GM18861 (cell line): ENCODE measurements at regions not wholly inside any gene's neighbourhood (a gene's known extent, or its start where the extent isn't known, plus 50 kb on each side); places are given as distances from the start of the nearest gene placed in this dataset.
"Not testable (repeated sequence)": the region's sequence is repeated elsewhere in the genome, so short reads cannot be mapped to it uniquely, and the experiment has no call there.

ENCODE experiments used
- ATAC-seq: cut with Tn5 transposase; IDR thresholded peaks from one replicate; pipeline ENCODE4 v1.9.1; 2021; ENCODE audit not compliant: unreplicated experiment

GRCh38 chr5:145467446-145467845 lies 367.7 kb downstream of the PRELID2 start:
- ATAC-seq: no peak

- ATAC-seq: no peak
Observed at GRCh38 chr5:145466533-145466932, 368.6 kb downstream of the PRELID2 start.

- ATAC-seq: no peak
Observed at GRCh38 chr5:145465474-145466263, 369.5 kb downstream of the PRELID2 start.

- ATAC-seq: no peak
Observed at GRCh38 chr5:145464171-145464570, 371.0 kb downstream of the PRELID2 start.

GRCh38 chr5:145463634-145464033 lies 371.5 kb downstream of the PRELID2 start:
- no peak for ATAC-seq

- ATAC-seq: no peak
Observed at GRCh38 chr5:145462525-145462924, 372.6 kb downstream of the PRELID2 start.

- no peak for ATAC-seq
Observed at GRCh38 chr5:145450286-145450885, 384.8 kb downstream of the PRELID2 start.

- ATAC-seq: no peak
Observed at GRCh38 chr5:145449794-145450193, 385.3 kb downstream of the PRELID2 start.

- ATAC-seq: not testable (repeated sequence)
Observed at GRCh38 chr5:145446875-145447274, 388.3 kb downstream of the PRELID2 start.

- no peak for ATAC-seq
Observed at GRCh38 chr5:145446412-145446811, 388.7 kb downstream of the PRELID2 start.

- ATAC-seq: no peak
Observed at GRCh38 chr5:145445027-145445426, 390.1 kb downstream of the PRELID2 start.

GRCh38 chr5:145443964-145444363 lies 391.2 kb downstream of the PRELID2 start:
- no peak for ATAC-seq

- ATAC-seq: no peak
Observed at GRCh38 chr5:145443366-145443765, 391.8 kb downstream of the PRELID2 start.

GRCh38 chr5:145442661-145443060 lies 392.5 kb downstream of the PRELID2 start:
- not testable (repeated sequence) for ATAC-seq

- ATAC-seq: no peak
Observed at GRCh38 chr5:145441228-145441627, 393.9 kb downstream of the PRELID2 start.

GRCh38 chr5:145437627-145438026 lies 397.5 kb downstream of the PRELID2 start:
- ATAC-seq: no peak

- ATAC-seq: no peak
Observed at GRCh38 chr5:145433077-145433476, 402.1 kb downstream of the PRELID2 start.

GRCh38 chr5:145429170-145429569 lies 406.0 kb downstream of the PRELID2 start:
- ATAC-seq: no peak

- peak; percentile 53 for ATAC-seq
Observed at GRCh38 chr5:145408048-145408341, 427.1 kb downstream of the PRELID2 start.

- ATAC-seq: peak; percentile 27
Observed at GRCh38 chr5:145407300-145408047, 427.7 kb downstream of the PRELID2 start.

- no peak for ATAC-seq
Observed at GRCh38 chr5:145403992-145404391, 431.1 kb downstream of the PRELID2 start.

- ATAC-seq: no peak
Observed at GRCh38 chr5:145396888-145397287, 438.3 kb downstream of the PRELID2 start.
